SK-N-MC (cell line): ENCODE measurements at regions not wholly inside any gene's neighbourhood (a gene's known extent, or its start where the extent isn't known, plus 50 kb on each side); places are given as distances from the start of the nearest gene placed in this dataset.

Experiments
- EZH2 ChIP-seq: fragments of 200-600 bp; sonication (generic); IDR thresholded peaks from one replicate; pipeline ENCODE4 v1.6.1; 2017; ENCODE audit warnings: antibody characterized with exemption
- POLR2AphosphoS5 ChIP-seq: IDR thresholded peaks from 2 replicates; pipeline ENCODE4 v1.6.1; 2012; ENCODE audit warnings: mild to moderate bottlenecking, low read depth, low read length, borderline replicate concordance

- TF ChIP-seq EZH2: no peak
- TF ChIP-seq POLR2AphosphoS5: no peak
Observed at GRCh38 chr1:166544036-166544435, 295.2 kb upstream of the POGK start.
